ENCODE measurements at regions not wholly inside any gene's neighbourhood (a gene's known extent, or its start where the extent isn't known, plus 50 kb on each side); places are given as distances from the start of the nearest gene placed in this dataset.

- H3K4me3 ChIP-seq (ENCODE audit: low read depth, low read length, poor library complexity, severe bottlenecking) = no peak overlapping the region
- H3K4me2 ChIP-seq (ENCODE audit: low read length) = no peak overlapping the region
- no peak overlapping the region for H3K27ac ChIP-seq (ENCODE audit: low read depth, low read length, poor library complexity, severe bottlenecking)
- H3K9me2 ChIP-seq (ENCODE audit: low read depth, low read length) = no peaks in the 10 kb centered on the region
- no peak overlapping the region for H3K9ac ChIP-seq (ENCODE audit: low read length)
- no peaks in the 10 kb centered on the region for H3K79me2 ChIP-seq (ENCODE audit: insufficient read depth, low read length)
- no peaks in the 10 kb centered on the region for H3K36me3 ChIP-seq (ENCODE audit: insufficient read depth, low read length)
- H3K9me3 ChIP-seq (ENCODE audit: low read length) = no peaks in the 10 kb centered on the region
- H4K20me1 ChIP-seq (ENCODE audit: insufficient read depth, low read length) = no peaks in the 10 kb centered on the region
- H3K4me1 ChIP-seq (ENCODE audit: insufficient read depth, low read length, severe bottlenecking) = no peaks in the 10 kb centered on the region
- H3F3A ChIP-seq (ENCODE audit: insufficient read depth, low read length) = no peaks in the 10 kb centered on the region
- no peak for TF ChIP-seq CTCF (IDR thresholded peaks at IDR 0.05; ENCODE audit: low read length)
- TF ChIP-seq EZH2 (IDR thresholded peaks at IDR 0.05; ENCODE audit: borderline replicate concordance, low read length) = no peak
- no peak overlapping the region for H2AFZ ChIP-seq (ENCODE audit: low read length)
- H3K27me3 ChIP-seq (ENCODE audit: insufficient read depth, low read length) = no peaks in the 10 kb centered on the region
Observed at GRCh38 chr3:94258851-94259250, 196.0 kb downstream of the NSUN3 start.

GRCh38 chr3:94259291-94259690 is 196.4 kb downstream of the NSUN3 start:
- Histone ChIP-seq H4K20me1 (ENCODE audit: insufficient read depth, low read length) (no peaks in the 10 kb centered on the region), H3K9me3 (ENCODE audit: low read length) (no peaks in the 10 kb centered on the region), H3K4me2 (ENCODE audit: low read length) (no peak overlapping the region), H3K4me1 (ENCODE audit: insufficient read depth, low read length, severe bottlenecking) (no peaks in the 10 kb centered on the region), H3K9ac (ENCODE audit: low read length) (no peak overlapping the region), H2AFZ (ENCODE audit: low read length) (no peak overlapping the region), H3K36me3 (ENCODE audit: insufficient read depth, low read length) (no peaks in the 10 kb centered on the region), H3K27ac (ENCODE audit: low read depth, low read length, poor library complexity, severe bottlenecking) (no peak overlapping the region), H3K27me3 (ENCODE audit: insufficient read depth, low read length) (no peaks in the 10 kb centered on the region), H3F3A (ENCODE audit: insufficient read depth, low read length) (no peaks in the 10 kb centered on the region), H3K4me3 (ENCODE audit: low read depth, low read length, poor library complexity, severe bottlenecking) (no peak overlapping the region), H3K79me2 (ENCODE audit: insufficient read depth, low read length) (no peaks in the 10 kb centered on the region), H3K9me2 (ENCODE audit: low read depth, low read length) (no peaks in the 10 kb centered on the region)
- TF ChIP-seq CTCF (IDR thresholded peaks at IDR 0.05; ENCODE audit: low read length) (no peak), EZH2 (IDR thresholded peaks at IDR 0.05; ENCODE audit: borderline replicate concordance, low read length) (no peak)

GRCh38 chr3:94269763-94270162 is 206.9 kb downstream of the NSUN3 start:
- TF ChIP-seq EZH2 (IDR thresholded peaks at IDR 0.05; ENCODE audit: borderline replicate concordance, low read length) (no peak), CTCF (IDR thresholded peaks at IDR 0.05; ENCODE audit: low read length) (no peak)
- H3K27ac ChIP-seq (ENCODE audit: low read depth, low read length, poor library complexity, severe bottlenecking) = no peak overlapping the region
- H3K79me2 ChIP-seq (ENCODE audit: insufficient read depth, low read length) = no peaks in the 10 kb centered on the region
- H2AFZ ChIP-seq (ENCODE audit: low read length) = no peak overlapping the region
- no peak overlapping the region for H3K4me3 ChIP-seq (ENCODE audit: low read depth, low read length, poor library complexity, severe bottlenecking)
- H3K4me1 ChIP-seq (ENCODE audit: insufficient read depth, low read length, severe bottlenecking) = no peaks in the 10 kb centered on the region
- no peak overlapping the region for H3K9ac ChIP-seq (ENCODE audit: low read length)
- no peaks in the 10 kb centered on the region for H3K9me2 ChIP-seq (ENCODE audit: low read depth, low read length)
- no peaks in the 10 kb centered on the region for H3K27me3 ChIP-seq (ENCODE audit: insufficient read depth, low read length)
- no peaks in the 10 kb centered on the region for H3F3A ChIP-seq (ENCODE audit: insufficient read depth, low read length)
- no peaks in the 10 kb centered on the region for H3K36me3 ChIP-seq (ENCODE audit: insufficient read depth, low read length)
- H4K20me1 ChIP-seq (ENCODE audit: insufficient read depth, low read length) = no peaks in the 10 kb centered on the region
- H3K9me3 ChIP-seq (ENCODE audit: low read length) = no peaks in the 10 kb centered on the region
- no peak overlapping the region for H3K4me2 ChIP-seq (ENCODE audit: low read length)
